Skeletal muscle cell (primary cell): ENCODE measurements at regions not wholly inside any gene's neighbourhood (a gene's known extent, or its start where the extent isn't known, plus 50 kb on each side); places are given as distances from the start of the nearest gene placed in this dataset.

Experiments used
- DNase-seq: peaks from one replicate; pipeline ENCODE4 v3.0.0-alpha.2; 2010; ENCODE audit warnings: low read depth
- H3K4me3 ChIP-seq: 2 replicates; pipeline ENCODE4 v1.5.1; 2011; ENCODE audit warnings: low read depth, mild to moderate bottlenecking, control low read depth, low read length, moderate library complexity

DNA sequence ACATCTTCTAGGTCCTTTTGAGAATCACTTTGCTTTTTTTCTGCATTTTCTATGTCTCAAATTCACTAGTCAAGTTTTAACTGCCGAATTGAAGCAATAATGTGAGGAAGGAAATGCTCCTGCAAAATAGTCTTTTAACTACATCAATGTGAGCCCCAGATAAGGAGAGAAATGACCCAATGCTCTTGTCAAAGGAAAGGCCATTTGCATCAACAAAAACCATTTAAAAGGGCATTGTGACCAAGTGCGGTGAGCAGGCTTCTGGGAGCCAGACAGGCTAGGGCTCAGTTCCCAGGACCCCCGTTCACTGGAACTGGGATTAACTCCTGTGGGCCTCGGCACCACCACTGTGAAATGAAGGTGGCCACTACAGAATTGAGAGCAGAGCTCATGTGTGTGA is 127.9 kb upstream of the EEPD1 start:
- DNase-seq, result no peak
- H3K4me3 ChIP-seq, result no peak overlapping the region

DNA sequence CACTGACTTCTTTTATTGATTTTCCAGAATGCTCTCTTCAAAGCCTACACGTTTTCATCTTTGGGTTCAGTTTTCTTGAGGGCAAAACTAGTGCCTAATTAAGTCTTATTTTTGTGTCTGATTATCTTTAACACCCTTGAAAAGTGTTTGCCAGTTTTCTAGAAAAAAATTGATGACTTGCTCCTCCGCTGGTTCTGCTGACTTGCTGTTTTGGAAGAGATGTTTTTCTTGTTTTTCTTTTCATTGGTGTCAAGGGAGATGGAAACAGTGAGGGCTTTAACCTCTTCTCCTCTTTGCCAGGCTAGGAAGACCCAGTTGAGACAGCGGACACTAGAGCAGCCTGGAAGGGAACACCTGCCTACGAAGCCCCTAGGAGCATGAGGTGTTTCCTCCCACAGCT is 123.7 kb upstream of the EEPD1 start:
- no peak for DNase-seq

DNA sequence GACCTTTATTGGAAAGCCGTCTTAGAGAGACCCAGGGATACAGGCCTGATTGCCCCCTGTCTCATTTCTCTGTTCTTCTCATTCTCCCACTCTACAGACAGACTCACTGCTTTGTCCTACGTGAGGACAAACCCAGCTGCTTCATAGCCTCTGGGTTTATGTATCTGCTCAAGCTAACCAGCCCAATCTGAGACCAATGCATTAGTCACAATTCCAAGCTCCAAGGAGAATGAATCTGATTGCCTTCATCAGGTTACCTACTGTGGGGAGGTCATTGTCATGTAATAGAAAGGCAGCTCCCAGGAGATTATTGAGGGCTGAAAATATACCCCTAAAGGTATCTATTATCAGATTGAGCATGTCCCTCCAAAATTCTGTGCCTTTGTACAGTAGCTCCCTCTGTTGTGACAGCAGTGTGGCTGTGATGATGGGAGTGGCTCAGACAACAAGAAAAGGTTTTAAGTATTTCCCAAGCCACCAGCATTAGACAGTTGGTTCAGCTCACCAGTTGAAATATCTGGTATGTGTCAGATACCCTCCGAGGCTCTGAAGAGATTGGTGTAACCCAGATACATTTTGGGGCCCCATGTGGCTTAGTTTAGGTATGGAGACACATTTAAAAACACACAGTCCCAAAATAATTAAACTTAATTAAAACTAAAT is 123.1 kb upstream of the EEPD1 start:
- H3K4me3 ChIP-seq, result no peak overlapping the region
- no peak for DNase-seq

More for the DNA sequence above, 123.7 kb upstream of the EEPD1 start:
- no peak overlapping the region for H3K4me3 ChIP-seq

DNA sequence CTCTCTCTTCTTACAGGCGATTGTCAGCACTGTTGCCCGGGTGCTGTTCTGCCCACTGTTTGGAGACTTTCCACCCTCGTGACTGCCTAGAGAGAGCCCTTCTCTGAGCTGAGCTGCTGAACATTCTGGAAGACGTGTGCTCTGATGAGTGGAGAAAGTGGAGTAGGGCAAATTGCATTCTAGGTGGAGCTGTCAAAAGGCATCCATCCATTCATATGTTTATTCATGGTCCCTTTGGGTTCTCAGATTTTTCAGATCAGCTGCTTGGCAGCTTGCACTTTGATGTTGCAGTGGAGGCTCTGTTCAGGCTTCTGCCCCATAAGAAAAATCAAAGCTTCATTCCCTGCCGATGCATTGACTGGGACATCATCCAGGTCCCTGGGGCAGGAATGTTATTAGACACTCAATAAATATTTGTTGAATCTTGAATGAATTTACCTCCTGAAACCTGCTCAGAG is 120.7 kb upstream of the EEPD1 start:
- no peak overlapping the region for H3K4me3 ChIP-seq
- no peak for DNase-seq

DNA sequence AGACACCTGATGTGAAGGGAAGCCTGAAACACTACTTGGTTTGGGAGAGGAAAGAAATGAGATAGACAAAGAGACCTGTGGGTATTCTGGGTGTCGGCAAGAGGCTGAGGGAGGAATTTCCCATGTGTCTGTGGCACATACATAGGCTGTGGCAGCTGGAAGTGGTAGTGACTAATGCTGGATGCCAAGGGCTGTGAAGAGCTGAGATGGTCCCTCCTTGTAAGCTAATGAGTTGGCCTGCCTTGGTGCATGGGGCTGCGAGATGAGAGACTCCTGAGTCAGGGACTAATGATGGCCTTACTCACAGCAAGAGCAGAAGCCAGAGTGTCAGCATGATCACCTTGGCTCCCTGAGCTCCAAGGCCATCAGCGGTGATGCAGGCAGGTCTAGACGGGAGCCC is 119.0 kb upstream of the EEPD1 start:
- no peak overlapping the region for H3K4me3 ChIP-seq
- DNase-seq, result no peak

DNA sequence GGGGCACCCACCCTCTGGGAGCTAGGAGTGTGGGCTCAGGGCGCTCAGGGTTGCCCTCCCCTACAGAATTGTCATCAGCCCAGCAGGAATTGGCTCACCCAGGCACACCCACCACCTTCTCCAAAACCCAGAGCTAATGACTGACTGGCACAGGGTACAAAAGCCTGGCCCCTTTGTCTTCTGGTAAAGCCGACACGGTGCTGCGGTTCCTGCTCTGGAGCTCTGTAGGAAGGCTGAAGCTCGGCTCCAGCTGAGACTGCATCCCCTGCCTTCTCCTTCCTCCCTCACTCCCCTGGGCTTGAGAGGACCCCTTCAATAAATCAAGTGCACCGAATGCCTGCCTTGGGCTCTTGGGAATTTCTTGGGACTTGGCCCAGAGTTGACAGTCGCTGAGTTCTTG is 117.9 kb upstream of the EEPD1 start:
- DNase-seq, result no peak
- no peak overlapping the region for H3K4me3 ChIP-seq

DNA sequence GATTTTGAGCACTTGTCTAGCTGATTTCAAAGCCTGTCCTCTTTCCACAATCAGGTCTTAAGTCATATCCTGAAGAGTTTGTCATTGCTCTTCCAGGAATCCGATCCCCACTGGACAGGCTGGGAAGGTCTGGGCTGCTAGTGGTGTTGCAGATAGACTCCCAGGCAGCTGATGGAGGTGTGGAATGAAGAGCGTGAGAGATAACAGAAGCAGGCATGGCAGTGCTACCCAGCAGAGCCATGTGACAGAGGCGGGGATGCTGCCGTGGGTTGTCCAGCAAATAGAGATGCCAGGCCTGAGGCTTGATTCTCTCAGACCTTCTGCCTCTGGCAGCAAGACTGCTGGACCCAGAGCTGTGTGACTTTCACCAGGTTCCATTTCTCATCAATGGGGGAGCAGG is 116.5 kb upstream of the EEPD1 start:
- H3K4me3 ChIP-seq, result no peak overlapping the region

DNA sequence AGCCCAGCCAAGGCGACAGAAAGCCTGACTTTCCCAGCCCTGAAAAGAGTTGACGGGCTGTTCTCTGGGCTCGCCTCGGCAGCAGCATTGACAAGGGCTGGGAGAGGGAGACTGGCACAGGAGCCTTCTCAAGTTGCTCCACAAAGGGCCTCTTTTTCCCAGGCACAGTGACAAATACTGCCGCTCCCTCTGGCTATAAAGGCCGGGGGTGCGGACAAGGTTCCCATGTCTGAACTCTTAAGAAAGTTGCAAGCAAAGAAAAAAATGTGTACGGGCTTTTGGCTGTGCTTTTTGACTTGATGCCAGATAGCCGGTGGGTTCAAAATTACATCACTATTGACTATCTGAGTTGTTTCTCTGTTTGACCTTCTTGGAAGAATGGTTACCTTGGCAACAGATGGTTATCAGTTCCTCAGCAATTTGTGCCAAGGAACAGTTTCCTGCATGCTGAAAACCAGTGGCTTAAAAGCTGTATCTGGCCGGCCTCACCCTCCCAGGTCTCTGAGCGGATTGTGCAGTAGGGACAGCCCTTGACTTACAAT is 115.9 kb upstream of the EEPD1 start:
- DNase-seq, result peak; percentile 59
- H3K4me3 ChIP-seq, result no peak overlapping the region

More for the DNA sequence above, 116.5 kb upstream of the EEPD1 start:
- DNase-seq, result no peak

DNA sequence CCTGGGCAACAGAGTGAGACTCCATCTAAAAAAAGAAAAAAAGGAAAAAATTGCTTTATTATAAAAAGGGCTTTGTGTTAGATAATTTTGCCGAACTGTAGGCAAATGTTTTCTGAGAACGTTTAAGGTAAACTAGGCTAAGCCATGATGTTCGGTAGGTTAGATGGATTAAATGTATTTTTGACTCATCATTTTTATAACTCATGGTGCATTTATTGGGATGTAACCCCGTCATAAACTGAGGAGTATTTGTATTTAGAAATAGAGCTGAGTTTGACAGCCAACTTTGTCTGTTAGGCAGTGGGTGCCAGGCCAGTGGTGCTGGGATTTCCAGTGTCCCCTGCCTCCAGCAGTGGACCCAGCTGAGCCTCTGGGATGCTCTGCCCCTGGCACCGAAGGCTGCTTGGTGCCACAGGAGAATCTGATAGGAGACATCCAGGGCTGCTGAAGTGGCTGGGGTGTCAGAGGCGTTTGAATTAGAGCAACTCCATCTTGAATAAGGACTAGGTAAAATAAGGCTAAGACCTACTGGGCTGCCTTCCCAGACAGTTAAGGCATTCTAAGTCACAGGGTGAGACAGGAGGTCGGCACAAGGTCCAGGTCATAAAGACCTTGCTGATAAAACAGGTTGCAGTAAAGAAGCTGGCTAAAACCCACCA is 114.9 kb upstream of the EEPD1 start:
- no peak for DNase-seq
- H3K4me3 ChIP-seq, result no peak overlapping the region

DNA sequence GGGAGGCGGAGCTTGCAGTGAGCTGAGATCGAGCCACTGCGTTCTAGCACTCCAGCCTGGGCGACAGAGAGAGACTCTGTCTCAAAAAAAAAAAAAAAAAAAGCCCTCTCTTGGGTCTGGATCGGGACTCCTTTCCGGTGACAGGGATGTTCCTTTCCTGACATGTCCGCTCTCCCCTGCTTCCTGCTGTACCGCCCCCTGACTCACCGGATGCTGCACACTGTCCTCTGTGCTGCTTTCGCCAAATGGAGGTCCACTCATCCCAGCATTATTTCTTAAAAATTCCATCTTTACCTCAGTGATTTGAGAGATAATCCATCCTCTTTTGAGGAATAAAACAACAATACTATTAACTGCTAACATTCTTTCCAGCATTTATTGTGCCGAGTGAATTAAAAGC is 113.8 kb upstream of the EEPD1 start:
- no peak overlapping the region for H3K4me3 ChIP-seq
- no peak for DNase-seq

DNA sequence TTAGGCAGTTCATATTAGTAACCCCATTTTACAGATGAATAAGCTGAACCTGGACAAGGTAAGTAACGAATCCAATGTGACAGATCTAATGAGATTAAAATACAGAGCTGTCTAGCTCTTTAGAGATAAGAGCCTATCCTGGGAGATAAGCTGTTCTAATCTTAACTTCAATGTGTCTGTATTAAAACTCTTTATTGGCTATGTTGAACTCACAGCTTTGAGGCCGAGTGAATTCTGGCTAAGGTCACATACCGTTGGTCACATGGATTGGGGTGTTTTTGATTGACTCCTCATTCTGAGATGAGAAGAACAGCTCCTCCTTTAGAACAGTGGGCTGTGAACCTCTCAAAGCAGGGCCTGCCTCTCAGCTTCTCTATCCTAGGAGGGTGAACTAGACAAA is 113.4 kb upstream of the EEPD1 start:
- no peak overlapping the region for H3K4me3 ChIP-seq
- no peak for DNase-seq

DNA sequence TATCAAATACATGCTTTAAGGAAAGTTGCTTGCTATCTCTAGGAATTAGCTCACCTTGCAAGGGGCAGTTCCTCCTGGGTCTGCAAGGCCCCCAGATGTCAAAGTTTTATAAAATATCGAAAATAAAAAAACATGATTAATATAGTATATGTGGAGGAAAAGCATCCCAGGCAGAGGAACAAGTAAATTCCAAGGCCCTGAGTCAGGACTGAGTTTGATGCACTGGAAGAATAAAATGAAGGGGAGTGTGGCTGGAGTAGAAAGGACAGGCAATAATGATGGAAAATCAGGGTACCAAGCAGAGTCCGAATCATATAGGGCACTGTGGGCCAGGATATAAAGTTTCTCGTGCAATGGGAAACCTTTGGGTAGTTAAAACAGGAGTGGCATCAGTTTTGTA is 112.4 kb upstream of the EEPD1 start:
- DNase-seq, result no peak
- H3K4me3 ChIP-seq, result no peak overlapping the region

DNA sequence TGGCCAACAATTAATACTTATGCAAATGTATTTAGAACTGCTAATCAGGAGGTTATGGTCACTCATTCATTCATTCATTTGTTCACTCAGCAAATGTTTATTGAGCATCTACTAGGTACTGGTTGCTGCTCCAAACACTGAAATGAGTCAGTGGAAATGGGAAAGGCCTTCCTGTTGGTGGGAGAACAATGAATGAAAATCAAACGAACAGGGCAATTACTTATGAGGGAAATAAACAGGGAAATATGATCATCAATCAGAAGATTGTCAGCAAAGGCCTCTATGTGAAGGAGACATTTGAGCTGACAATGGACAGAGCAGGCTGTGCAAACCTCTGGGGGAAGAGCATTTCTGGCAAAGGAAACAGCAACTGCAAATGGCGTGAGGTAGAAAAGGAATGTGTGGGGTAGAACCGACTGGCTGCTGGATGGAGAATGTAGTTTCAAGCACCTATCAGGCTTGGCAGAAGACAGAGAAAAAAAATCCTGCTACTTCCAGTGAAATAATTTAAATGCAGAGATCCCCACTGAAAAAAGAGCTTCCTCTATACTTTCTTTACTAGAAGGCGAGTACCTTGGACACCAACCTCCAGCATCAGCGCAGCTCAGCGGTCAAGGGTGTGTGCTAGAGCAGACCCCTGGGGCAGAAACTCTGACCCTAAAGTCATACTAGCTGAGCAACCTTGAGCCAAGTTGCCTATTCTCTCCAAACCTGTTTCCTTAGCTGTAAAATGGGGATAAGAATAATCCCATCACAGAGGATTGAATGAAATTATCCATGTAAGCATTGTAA is 108.8 kb upstream of the EEPD1 start:
- no peak overlapping the region for H3K4me3 ChIP-seq
- DNase-seq, result no peak

DNA sequence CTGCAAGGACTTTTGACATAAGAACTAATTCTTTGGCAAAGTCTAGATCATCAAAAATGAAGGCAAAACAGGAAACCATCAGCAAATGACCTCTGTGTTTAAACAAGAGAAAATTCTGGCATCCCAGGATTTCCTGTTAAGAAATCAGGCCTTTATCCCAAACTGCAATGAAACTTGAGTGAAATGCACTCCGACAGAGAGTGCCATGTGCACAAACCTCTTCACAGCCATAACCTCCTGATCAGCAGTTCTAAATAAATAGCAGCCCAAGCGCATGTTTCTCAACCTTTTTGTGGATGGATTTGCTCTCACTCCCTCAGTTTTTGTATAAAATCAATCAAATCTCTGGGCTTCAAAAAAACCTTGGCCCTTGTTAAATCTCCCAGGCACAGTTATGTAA is 107.7 kb upstream of the EEPD1 start:
- no peak overlapping the region for H3K4me3 ChIP-seq

DNA sequence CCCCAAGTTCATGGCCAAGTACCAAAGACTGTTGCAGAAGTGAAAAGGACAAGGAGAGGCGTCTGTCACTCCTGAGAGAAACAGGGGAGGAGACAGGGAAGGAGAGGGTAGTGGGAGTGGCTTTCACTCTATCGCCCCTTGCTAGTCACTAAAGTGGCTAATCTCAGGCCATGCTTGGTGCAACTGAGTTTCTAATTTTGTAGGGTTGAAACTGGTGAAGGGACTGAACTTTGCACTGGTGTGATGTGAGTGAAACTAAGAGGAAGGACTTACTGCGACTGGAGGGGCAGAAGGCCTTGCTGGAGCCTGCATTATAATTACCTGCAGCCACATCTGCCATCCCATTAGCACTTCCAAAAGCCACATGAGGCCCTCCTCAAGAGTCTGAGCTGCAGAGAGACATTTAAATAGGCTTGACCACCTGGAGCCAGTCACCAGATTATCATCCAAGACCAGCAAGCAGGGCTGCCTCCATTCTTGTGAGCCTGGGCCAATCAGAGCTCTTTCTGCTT is 107.2 kb upstream of the EEPD1 start:
- H3K4me3 ChIP-seq, result no peak overlapping the region
- DNase-seq, result no peak

More for the DNA sequence above, 107.7 kb upstream of the EEPD1 start:
- DNase-seq, result no peak

DNA sequence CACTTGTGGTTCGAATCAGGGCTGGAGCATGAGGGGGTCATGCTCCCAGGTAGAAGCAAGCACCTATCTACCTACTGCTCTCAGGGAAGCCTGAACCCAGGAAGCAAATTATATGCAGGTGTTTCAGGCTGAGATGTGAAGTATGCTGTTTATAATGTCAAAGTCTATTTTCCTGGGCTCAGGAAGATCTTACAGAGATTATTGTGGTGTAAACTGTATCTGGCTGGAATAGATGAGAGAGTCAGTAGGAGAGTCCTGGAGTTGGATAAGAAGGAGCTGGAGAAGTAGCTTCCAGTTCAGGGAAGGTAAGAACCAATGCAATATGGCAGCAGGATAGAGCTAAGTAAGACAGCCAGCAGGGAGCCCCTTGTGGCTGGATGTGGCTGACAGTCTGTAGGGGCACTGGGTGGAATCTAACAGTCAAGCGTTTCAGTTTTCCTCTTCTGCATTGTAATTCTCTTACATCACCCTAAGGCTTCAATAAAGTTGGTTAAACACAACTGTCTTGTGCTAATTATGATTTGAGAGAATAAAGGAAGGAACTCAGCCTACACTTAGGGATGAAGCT is 105.9 kb upstream of the EEPD1 start:
- DNase-seq, result no peak
- H3K4me3 ChIP-seq, result no peak overlapping the region

DNA sequence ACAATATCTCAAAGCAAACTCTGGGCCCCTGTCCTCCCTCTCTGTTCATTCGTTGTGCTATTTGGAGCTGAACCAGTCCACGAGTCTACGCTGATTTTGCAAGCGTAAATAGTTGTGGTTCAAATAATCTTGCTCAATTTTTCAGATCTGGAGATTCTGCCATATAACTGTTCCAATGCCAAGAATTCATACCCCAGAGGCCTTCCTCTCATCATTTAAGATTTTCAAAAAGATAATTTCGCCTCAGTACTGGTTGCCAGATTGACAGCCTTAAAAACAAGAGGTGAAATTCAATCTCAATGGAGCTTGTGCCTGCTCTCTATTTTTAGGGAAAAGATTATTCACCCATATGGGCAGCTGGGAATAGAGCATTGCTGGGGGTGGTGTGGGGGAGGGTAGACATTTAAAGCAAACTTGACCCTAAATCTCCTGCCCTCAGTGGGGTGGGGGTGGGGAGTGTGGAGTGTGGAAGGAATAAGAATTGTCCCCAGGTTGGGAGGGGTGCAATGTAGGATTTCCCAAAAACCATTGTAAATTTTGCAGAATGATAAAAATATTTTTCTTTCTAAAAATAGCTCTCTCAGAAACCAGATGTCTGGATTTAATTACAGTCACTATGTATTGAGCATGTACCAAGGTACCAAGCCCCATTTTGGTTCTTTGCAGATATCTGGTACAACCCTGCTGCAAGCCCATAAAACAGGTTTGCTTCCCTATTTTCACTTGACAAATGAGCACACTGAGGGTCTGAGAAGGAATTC is 104.7 kb upstream of the EEPD1 start:
- H3K4me3 ChIP-seq, result no peak overlapping the region
- peak; percentile 89 for DNase-seq

DNA sequence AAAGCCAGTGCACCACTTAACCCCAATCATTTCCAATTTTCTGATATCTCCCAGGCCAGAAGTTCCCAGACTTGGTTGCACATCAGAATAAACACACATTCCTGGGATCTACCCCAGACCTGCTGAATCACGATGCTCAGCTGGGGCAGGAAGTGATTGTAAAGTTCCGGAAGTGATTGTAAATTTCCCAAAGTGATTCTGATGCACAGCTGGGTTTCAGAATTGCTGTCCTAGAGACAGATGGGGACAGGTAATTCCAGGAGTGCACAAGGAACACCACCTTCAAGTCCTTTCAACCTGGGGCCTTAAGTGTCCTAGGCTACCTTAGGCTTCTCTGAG is 104.2 kb upstream of the EEPD1 start:
- no peak for DNase-seq
- no peak overlapping the region for H3K4me3 ChIP-seq

DNA sequence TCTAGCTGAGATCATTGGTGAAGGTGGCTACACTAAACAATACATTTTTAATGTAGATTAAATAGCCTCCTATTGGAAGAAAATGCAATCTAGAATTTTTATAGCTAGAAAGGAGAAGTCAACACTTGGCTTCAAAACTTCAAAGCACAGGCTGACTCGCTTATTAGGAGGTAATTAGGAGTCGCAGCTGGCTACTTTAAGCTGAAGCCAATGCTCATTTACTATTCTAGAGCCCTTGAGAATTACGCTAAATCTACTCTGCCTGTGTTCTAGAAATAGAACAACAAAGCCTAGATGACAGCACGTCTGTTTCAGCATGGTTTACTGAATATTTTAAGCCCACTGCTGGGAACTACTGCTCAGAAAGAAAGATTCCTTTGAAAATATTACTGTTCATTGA is 101.6 kb upstream of the EEPD1 start:
- DNase-seq, result no peak
- H3K4me3 ChIP-seq, result no peak overlapping the region
